ENCODE measurements at regions not wholly inside any gene's neighbourhood (a gene's known extent, or its start where the extent isn't known, plus 50 kb on each side); places are given as distances from the start of the nearest gene placed in this dataset.
"Not testable (repeated sequence)": the region's sequence is repeated elsewhere in the genome, so short reads cannot be mapped to it uniquely, and the experiment has no call there.

DNA sequence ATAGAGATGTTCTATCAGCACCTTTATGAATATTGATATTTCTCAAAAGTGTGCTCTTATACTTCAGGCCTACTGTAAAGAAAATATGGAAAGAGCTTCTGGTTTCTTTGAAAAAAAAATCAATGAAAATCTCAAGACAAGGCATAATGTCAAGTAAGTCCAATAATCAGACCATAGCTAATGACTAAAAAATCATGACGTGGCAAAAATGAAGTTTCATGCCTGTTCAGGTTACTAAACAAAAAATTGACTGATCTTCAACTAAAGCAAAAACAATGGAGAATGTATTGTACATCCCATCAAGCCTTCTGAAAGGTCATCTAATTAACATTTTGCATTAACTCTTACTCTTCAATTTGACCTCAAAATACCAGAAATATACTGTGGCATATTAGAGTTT lies 824.4 kb downstream of the EPHA4 start:
- no peak for DNase-seq

- DNase-seq: no peak
These were observed 823.1 kb downstream of the EPHA4 start for GRCh38 chr2:220748875-220749479.

- DNase-seq: no peak
These were observed 818.6 kb downstream of the EPHA4 start for GRCh38 chr2:220753486-220753885.

GRCh38 chr2:220756653-220757052 lies 815.5 kb downstream of the EPHA4 start:
- DNase-seq: no peak

GRCh38 chr2:220758376-220758775 lies 813.7 kb downstream of the EPHA4 start:
- DNase-seq: not testable (repeated sequence)

DNA sequence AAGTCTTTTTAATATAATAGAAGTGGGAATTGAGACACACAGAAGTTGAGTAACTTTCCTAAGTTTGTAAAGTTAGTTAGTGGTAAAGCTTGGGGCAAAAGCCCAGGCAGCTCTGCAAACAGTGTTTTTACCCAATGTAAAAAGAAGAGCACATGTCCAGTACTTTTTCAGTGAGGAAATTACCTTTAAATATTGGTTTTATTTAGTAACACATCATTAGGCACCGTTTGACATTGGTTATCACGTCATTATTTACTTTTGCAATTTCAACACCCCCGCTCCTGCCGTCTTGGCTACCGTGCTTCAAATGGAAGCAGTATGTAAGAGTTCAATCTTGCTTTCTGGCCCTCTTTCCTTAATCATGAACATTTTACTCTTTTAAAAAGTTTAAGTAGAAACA lies 807.9 kb downstream of the EPHA4 start:
- DNase-seq: no peak

DNA sequence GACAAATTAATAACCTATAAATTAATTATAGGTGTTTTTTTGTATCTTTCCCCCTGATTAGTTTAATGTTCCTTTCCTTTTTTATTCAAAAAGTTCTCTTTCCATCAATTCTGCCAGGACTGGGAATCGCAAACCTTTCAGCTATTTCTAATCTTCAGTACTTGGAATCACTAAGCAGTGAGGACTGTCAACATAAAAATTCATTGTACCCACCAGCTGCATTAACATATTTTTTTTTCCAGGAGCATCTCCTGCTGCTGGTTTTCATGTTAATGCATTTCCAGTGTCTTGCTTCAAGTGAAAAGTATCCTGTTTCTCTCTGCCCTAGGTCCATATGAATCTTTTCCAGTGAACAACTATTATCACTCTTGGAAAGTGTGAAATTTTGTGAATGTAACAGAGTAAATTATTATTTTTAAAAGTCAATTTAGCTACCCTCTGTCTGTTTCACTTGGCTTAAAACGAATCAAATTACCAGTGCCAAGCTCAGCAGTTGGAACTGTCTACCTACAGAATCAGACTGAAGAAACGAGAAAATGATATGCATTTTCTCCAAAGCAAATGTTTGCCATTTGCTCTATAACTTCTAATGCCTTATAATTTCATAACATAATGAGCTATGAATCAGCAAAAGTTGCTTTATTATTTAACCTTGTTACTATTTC lies 804.4 kb downstream of the EPHA4 start:
- DNase-seq: no peak

- DNase-seq: no peak
These were observed 796.1 kb downstream of the EPHA4 start for GRCh38 chr2:220775856-220776488.

DNA sequence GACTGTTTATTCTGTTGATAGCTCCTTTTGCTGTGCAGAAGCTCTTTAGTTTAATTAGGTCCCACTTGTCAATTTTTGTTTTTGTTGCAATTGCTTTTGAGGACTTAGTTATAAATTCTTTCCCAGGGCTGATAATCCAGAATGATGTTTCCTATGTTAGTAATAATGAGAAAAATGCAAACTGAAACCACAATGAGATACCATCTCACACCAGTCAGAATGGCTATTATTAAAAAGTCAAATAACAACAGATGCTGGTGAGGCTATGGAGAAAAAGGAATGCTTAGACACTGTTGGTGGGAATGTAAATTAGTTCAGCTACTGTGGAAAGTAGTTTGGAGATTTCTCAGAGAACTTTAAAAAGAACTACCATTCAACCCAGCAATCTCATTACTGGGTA lies 793.0 kb downstream of the EPHA4 start:
- not testable (repeated sequence) for DNase-seq

DNA sequence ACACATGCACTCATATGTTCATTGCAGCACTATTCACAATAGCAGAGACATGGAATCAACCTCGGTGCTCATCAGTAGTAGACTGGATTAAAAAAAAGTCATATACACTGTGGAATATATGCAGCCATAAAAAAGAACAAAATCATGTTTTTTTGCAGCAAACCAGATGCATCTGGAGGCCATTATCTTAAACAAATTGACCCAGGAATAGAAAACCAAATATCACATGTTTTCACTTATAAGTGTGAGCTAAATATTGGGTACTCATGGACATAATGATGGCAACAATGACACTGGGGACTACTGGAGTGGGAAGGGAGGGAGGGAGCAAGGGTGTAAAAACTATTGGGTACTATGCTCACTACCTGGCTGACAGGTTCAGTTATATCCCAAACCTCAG lies 792.6 kb downstream of the EPHA4 start:
- DNase-seq: no peak

- no peak for DNase-seq
These were observed 792.2 kb downstream of the EPHA4 start for GRCh38 chr2:220779931-220780330.

- DNase-seq: no peak
These were observed 790.4 kb downstream of the EPHA4 start for GRCh38 chr2:220781622-220782241.

- DNase-seq: no peak
These were observed 789.4 kb downstream of the EPHA4 start for GRCh38 chr2:220782609-220783113.

DNA sequence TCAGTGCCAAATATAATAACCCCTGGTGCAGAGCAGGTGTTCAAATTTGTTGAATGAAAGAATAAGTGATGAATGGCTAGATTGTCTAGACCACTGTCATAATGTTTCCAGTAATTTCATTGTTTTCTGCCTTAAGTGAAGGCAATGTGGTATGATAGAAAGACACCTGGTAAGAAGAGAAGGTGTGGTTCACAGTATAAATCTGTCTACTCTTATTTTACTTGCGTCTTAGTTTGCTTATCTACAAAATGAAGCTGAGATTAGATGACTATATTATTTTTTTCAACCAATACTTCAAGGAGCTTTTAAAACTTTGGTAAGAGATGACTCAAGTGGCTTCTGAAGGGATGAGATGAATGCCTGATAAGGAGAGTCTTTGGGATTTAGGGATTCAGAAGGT lies 788.4 kb downstream of the EPHA4 start:
- DNase-seq: no peak

DNA sequence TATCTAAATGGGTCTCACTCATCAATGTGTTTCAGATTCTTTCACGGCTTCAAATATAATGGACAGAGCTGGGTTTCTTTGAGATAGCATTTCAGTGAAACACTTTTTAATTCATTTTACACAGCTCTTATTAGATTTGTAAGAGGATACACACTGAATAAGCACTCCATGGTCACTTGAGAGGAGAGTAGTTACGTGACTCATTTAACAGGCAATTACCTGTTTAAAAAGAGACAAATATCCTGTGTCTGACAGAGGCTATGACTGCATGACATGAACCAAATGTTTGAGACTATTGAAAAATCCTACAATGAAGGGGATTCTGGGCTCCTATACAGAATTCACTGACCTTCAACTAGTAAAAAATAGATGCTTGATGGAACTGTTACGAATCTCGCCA lies 786.9 kb downstream of the EPHA4 start:
- DNase-seq: no peak

DNA sequence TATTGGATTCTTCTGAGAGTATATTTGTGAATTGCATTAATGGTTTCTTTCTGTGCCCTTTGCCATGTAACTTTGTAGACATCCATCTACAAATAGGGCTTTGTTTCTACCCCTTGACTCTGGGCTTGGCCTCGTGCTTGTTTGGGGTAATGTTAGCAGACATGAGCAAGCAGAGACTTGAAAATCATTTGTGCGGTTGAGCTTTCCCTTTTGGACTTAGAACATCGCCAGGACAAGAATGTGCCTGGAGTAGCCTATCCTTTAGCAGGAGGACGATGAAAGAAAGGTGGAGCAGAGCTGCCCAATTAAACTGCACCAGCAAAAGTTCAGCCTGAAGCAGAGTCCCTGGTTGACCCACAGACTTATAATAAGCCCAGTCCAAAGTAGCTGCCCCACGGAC lies 785.9 kb downstream of the EPHA4 start:
- no peak for DNase-seq

DNA sequence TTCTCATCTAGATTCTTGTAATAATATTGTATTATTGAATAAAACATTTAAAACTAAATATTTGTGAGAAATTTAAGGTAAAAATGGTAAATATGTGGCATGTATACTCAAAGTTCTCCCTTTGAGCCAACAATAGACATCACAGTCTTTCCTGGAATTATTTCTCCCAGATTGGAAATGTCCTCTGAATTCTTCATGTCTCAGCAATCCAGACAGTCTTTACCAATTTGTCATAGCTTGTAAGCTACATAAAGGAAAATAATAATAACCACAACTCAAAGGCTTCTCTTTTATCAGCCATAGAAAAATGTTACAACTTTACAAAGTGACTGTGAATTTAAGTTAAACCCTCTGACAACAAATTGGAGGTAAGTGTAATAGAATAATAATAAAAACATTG lies 784.9 kb downstream of the EPHA4 start:
- DNase-seq: no peak

DNA sequence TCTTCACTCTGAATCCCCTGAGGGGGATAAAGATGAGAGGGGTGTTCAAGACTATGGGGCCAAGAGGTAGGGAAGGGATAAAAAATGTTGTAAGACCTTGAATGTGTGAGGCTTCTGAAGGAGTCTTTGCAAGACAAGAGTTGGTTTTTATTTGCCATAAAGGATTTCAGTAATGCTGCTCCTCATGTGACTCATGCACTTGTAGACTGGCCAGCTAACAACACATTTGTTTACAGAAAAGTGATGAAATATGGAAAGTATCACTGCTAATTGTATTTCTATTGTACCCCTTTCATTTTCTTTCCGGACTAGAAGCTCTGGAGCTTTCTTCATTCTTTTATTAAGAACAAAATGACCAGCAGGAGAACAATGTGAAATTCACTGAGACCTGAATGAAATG lies 782.1 kb downstream of the EPHA4 start:
- no peak for DNase-seq

DNA sequence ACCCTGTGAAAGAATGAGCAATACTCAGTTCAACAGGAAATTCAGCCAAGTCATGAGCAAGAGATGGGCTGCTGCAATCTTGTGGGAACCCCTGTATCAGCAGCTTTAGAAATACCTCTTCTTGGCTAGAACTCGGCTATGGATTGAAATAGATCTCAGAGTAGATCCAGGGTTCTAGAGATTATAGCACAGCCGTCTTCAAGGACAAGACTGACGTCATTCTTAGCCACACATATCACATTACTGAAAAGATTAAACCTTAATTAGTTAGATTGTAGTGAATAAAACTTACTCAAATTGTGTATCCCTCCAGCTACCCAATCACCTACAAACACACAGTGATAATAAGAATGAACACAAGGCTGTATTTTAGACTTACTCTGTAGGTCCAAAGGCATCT lies 776.4 kb downstream of the EPHA4 start:
- no peak for DNase-seq

DNA sequence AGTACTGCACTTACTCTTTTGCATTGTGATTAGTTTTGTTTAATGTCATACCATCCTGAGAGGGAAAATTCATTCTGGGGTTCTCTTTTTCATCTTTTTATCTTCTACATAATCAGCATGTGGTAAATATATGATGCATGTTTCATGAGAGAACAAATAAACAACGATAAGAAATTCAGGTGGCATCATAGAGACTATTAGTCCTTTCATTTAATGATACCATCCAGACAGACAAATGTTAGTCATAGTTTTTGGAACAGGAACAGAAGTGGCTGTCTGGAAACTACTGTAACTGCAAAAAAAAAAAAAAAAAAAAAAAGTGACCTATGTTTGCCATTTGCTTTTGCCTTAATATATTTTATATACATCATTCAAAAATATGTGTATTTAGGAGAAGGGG lies 761.0 kb downstream of the EPHA4 start:
- DNase-seq: no peak

GRCh38 chr2:220811952-220812570 lies 760.0 kb downstream of the EPHA4 start:
- no peak for DNase-seq

DNA sequence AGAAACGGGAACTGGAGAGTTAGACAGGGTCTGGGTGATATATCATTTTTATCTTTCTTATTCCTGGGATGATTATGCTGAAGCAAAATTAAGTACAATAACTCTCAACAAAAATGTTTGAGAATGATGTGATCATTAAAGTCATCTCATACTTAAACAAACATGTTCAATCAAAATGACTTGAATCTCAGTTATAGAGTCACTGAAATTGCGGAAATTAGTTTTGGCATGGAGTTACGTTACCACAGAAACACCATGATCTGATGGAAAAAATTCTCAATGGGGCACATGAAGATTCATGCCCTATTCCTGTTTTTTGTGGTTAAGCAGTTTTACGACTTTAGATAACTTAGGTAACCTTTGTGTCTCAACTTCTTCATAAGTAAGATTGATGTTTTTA lies 757.7 kb downstream of the EPHA4 start:
- DNase-seq: no peak
